ENCODE measurements at regions not wholly inside any gene's neighbourhood (a gene's known extent, or its start where the extent isn't known, plus 50 kb on each side); places are given as distances from the start of the nearest gene placed in this dataset.
"Not testable (repeated sequence)": the region's sequence is repeated elsewhere in the genome, so short reads cannot be mapped to it uniquely, and the experiment has no call there.

DNA sequence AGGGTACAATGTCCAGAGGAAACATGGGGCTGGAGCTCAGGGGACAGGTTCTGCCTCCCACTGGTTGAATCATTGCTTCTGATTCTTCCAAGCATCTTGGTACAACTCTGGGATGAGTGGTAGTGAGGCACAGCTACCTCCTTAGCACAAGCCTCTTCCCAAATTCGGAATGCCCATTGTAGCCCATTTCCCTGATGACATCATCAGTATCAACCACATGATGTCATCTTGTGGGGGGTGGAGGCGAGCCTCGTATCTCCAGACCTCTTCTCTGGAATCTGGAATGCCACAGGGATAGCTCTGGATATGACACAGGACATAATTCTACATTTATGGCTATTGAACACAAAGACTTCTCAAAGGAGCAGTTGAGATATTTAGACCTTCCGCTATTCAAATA lies 715.2 kb downstream of the RNF144A start:
- Histone ChIP-seq H3K36me3 (no peaks in the 10 kb centered on the region), H3K4me1 (no peaks in the 10 kb centered on the region), H3K27ac (no peak overlapping the region), H3K27me3 (no peaks in the 10 kb centered on the region), H3K9me3 (no peaks in the 10 kb centered on the region), H3K4me3 (no peak overlapping the region)
- TF ChIP-seq, protein P1, sequence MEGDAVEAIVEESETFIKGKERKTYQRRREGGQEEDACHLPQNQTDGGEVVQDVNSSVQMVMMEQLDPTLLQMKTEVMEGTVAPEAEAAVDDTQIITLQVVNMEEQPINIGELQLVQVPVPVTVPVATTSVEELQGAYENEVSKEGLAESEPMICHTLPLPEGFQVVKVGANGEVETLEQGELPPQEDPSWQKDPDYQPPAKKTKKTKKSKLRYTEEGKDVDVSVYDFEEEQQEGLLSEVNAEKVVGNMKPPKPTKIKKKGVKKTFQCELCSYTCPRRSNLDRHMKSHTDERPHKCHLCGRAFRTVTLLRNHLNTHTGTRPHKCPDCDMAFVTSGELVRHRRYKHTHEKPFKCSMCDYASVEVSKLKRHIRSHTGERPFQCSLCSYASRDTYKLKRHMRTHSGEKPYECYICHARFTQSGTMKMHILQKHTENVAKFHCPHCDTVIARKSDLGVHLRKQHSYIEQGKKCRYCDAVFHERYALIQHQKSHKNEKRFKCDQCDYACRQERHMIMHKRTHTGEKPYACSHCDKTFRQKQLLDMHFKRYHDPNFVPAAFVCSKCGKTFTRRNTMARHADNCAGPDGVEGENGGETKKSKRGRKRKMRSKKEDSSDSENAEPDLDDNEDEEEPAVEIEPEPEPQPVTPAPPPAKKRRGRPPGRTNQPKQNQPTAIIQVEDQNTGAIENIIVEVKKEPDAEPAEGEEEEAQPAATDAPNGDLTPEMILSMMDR (IDR thresholded peaks at IDR 0.05), result no peak
- DNase-seq (ENCODE audit: low spot score), result no peak

DNA sequence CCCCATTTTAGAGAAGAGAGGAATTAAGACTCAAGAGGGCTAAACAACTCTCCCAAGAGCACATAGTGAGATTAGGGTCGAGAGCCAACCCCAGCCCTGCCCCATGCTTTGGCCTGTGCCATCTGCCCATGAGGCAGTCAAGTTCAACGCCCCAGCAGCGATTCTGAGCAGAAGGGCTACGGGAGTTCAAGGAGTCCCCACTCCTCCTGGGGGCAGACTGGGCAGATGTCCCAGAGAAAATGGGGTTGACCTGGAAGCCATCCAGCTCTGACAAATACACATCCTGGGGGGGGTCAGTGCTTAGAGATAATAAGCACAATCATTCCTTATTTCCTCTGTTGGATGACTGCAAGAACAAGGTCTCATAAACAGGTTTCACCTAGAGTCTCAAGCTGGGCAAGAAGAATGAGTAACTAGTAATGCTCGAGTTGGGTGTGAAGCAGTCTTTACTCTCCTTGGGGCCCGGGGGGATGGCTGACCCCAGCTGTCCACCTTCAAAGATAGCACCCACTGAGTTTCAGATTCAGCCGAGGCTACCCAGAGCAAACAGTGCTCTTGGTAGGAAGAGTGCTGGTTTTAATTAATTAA lies 716.4 kb downstream of the RNF144A start:
- Histone ChIP-seq H3K4me1 (no peaks in the 10 kb centered on the region), H3K36me3 (no peaks in the 10 kb centered on the region), H3K27me3 (no peaks in the 10 kb centered on the region), H3K4me3 (no peak overlapping the region), H3K9me3 (no peaks in the 10 kb centered on the region), H3K27ac (no peak overlapping the region)
- DNase-seq (ENCODE audit: low spot score), result no peak
- TF ChIP-seq, protein P1 (IDR thresholded peaks at IDR 0.05), result no peak

DNA sequence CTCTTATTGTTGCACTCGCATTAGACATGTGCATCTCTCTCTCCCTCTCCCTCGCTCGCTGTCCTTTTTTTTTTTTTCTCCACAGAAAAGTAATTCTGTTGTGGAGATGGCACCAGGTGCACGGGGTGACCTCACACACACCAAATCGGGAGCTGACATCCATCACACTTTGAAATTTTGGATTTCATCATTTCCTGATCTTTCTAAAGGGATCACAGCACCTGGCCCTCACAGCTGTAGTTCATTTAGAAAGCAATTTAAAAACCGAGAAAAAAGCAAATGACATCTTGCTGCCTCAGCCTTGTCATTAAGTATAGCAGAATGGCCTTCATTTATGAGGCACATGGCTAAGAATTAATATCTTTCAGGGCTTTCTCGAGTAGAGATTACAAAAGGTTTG lies 717.2 kb downstream of the RNF144A start:
- no peaks in the 10 kb centered on the region for H3K36me3 ChIP-seq
- no peaks in the 10 kb centered on the region for H3K4me1 ChIP-seq
- H3K27ac ChIP-seq, result no peak overlapping the region
- no peaks in the 10 kb centered on the region for H3K9me3 ChIP-seq
- no peak for DNase-seq (ENCODE audit: low spot score)
- H3K27me3 ChIP-seq, result no peaks in the 10 kb centered on the region
- TF ChIP-seq, protein P1 (IDR thresholded peaks at IDR 0.05), result no peak
- H3K4me3 ChIP-seq, result no peak overlapping the region

DNA sequence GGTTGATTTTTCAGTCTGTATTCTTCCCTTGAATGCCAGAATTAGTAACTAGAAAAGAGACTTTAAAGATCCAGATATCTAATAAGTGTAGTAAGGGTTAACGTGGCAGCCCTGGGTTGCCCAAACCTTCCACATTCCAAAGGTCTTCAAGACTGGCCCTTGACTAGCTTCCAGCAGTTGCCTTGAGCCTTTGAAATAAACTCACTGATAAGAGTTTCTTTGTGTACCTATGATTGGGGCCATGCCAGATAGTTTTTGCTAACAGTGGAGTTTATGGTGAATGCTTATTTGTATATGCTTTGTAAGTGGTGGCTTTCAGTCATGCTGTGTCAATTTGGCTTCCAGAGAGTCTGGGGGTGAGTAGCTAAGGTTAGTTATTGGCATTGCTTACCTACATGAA lies 722.3 kb downstream of the RNF144A start:
- H3K27me3 ChIP-seq, result no peaks in the 10 kb centered on the region
- DNase-seq (ENCODE audit: low spot score), result no peak
- no peak overlapping the region for H3K27ac ChIP-seq
- TF ChIP-seq, protein P1 (IDR thresholded peaks at IDR 0.05), result no peak
- H3K4me3 ChIP-seq, result no peak overlapping the region
- H3K9me3 ChIP-seq, result peaks cover 0 to 10% of the 10 kb centered on the region in 2 donors
- no peaks in the 10 kb centered on the region for H3K4me1 ChIP-seq
- H3K36me3 ChIP-seq, result no peaks in the 10 kb centered on the region

DNA sequence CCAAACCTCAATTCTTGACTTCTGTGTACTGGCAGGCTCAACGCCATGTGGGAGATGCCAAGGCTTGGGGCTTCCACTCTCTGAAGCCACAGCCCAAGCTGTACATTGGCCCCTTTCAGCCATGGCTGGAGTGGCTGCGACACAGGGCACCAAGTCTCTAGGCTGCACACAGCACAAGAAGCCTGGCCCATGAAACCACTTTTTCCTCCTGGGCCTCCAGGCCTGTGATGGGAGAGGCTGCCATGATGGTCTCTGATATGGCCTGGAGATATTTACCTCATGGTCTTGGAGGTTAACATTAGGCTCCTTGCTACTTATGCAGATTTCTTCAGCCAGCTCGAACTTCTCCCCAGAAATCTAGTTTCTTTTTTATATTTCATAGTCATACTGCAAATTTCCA lies 724.1 kb downstream of the RNF144A start:
- H3K36me3 ChIP-seq; H3K4me1 ChIP-seq; DNase-seq (ENCODE audit: low spot score); H3K27ac ChIP-seq; H3K27me3 ChIP-seq; H3K4me3 ChIP-seq: not testable (repeated sequence)
- peaks cover 0 to 10% of the 10 kb centered on the region in 2 donors for H3K9me3 ChIP-seq

DNA sequence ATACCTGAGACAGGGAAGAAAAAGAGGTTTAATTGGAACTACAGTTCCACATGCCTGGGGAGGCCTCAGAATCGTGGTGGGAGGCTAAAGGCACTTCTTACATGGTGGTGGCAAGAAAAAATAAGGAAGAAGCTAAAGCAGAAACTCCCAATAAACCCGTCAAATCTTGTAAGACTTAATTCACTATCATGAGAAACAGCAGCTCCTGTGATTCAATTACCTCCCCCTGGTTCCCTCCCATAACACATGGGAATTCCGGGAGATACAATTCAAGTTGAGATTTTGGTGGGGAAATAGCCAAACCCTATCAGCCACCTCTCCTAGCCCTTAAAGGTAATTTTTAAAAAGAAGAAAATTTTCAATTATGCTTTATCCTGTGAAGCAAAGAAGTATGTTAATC lies 728.8 kb downstream of the RNF144A start:
- H3K36me3 ChIP-seq, result no peaks in the 10 kb centered on the region
- H3K4me3 ChIP-seq, result no peak overlapping the region
- no peaks in the 10 kb centered on the region for H3K4me1 ChIP-seq
- H3K27me3 ChIP-seq, result no peaks in the 10 kb centered on the region
- TF ChIP-seq, protein P1 (IDR thresholded peaks at IDR 0.05), result no peak
- peaks cover 0 to 9% of the 10 kb centered on the region in 2 donors for H3K9me3 ChIP-seq
- no peak overlapping the region for H3K27ac ChIP-seq
- no peak for DNase-seq (ENCODE audit: low spot score)

Measured in right atrium auricular region (tissue), 2 donors.